GM19397 (cell line): ENCODE measurements at regions not wholly inside any gene's neighbourhood (a gene's known extent, or its start where the extent isn't known, plus 50 kb on each side); places are given as distances from the start of the nearest gene placed in this dataset.

Experiments
- ATAC-seq: cut with Tn5 transposase; IDR thresholded peaks from one replicate; pipeline ENCODE4 v1.9.1; 2021; ENCODE audit warnings: mild to moderate bottlenecking, moderate library complexity; ENCODE audit not compliant: unreplicated experiment

DNA sequence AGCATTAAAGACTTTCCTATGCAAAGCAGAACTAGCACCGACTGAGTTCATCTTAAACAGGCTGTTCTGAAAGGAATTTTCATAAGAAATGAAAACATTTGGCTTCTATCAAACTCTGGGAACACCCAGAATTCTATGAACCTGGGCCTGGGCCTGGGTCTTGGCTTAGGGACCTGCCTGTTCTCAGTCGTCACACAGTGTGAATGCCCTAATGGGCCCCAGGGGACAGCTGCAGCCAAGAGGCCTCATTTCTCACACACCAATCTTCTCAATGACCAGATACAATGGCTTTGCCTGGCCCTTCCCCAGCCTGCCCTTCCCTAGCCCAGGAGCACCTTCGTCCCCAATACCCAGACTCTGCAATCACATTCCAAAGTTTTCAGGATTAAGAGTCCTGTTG, 234.9 kb upstream of the ARHGAP20 start:
- no peak for ATAC-seq

DNA sequence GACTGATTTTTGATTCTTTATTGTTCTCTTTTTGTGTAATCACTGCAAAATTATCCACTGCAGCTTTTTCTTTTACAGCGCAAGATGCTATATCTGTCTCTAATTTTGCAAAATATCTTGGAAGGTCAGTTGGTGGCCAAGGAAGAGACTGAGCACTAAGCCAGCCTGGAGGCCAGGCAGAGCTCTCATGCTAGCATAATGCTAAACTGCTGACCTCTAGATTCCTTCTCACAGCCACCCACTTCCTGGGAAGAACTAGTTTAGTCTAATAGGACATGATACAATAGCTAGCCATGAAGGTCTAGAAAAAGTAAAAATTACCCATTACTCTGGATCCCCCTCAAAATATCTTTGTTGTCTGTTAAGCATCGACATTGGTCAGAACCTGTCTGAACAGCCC, 227.2 kb upstream of the ARHGAP20 start:
- no peak for ATAC-seq

DNA sequence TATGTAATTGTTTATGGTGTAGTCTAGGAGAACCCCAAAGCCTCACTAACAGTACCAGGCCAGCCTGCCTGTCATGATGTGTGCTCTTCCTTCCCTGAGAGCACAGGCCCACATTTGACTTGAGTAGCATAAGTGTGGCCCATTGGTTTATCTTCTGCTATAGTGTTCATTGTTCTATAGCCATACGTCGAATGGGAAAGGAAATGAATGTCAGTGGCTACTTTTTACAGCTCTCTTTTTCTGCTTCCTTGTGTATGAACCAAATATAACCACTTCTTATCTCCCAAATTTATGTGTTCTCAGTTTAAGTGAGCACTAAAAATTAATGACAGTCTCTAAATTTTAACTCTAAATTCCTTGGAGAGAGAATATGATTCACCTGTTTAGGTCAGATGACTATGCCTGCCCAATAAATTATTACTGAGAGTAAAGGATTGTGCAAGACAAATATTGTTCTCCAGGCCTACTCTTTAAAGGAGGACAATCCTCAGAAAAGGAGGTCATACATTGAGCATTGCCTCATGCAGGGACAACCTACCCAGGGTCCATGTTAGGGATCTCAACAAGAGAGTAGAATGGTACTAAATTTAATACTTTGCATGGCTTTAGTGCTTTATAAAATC, 222.9 kb upstream of the ARHGAP20 start:
- no peak for ATAC-seq

- ATAC-seq = no peak
Observed at GRCh38 chr11:110929129-110929528, 216.9 kb upstream of the ARHGAP20 start.

DNA sequence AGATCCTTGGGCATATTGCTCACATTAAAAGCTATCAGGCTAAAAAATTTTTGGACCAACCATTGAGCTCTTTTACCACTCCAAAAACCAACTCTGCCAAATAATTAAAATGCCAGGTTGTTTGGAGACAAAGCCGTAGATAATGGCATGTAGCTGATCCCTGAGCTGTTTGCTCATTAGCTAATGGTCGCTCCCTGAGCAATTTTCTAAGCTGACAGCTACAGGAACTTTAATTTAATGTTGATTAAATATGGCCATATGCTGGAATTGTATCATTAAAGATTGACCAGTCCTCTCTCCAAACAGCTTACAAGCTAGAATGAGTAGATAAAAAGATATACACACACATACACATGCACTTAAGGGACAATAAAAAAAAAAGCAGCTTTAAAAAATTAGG, 216.2 kb upstream of the ARHGAP20 start:
- no peak for ATAC-seq

- ATAC-seq = no peak
Observed at GRCh38 chr11:110921742-110922521, 209.7 kb upstream of the ARHGAP20 start.

- peak; percentile 64 for ATAC-seq
Observed at GRCh38 chr11:110919241-110919922, 207.1 kb upstream of the ARHGAP20 start.

DNA sequence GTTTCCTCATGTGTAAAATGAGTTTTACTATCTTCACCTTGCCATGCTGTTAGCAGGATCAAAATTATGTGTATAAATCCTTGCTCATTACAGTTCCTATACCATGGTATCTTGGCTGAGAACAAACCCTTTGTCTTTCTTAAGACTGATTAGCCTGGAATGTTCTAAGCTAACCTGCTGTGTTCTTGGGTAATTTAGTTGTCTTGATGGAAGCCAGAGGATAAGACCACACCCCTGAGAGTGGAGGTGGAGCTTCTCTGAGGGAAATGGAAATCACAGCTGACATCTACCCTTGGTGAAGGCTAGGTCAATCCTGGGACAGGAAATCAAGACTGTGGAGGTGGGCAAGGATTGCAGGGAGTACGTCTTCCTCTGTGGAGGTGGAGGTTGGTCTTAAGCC, 206.1 kb upstream of the ARHGAP20 start:
- no peak for ATAC-seq

DNA sequence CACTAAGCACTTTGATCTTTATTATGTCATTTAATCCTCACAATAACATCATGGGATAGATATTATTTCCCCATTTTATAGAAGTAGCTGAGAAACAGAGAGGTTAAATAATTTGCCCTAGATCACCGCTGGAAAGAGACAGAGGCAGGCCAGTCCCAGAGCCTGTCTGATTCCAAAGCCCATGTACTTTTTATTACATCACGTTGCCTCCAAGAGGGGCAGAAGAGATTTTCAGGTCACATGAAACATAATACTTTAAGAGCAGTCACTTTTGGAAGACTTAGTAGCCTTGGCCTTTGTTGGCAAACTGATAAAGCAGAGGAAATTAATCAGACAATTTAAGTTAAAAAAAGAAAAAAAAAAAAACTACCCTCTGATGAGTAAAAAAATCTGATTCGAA, 200.2 kb upstream of the ARHGAP20 start:
- no peak for ATAC-seq

DNA sequence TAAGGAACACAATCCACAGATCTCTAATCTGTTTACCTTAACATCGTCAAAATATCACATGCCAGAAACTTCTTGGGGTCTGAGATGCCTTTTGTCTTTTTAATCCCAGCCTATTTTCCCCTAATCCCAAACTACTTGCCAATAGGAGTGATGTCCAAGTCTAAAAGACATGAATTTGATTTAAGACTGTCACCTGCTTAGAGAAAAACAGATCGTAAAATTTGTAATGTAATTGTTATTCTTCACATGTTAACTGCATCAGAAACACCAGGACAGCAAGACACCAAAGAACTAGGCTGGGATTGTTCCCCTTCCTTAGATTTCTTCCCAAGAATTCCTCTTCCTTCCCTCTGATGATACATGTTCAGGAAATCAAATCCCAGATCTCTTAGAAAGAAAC, 198.1 kb upstream of the ARHGAP20 start:
- no peak for ATAC-seq

DNA sequence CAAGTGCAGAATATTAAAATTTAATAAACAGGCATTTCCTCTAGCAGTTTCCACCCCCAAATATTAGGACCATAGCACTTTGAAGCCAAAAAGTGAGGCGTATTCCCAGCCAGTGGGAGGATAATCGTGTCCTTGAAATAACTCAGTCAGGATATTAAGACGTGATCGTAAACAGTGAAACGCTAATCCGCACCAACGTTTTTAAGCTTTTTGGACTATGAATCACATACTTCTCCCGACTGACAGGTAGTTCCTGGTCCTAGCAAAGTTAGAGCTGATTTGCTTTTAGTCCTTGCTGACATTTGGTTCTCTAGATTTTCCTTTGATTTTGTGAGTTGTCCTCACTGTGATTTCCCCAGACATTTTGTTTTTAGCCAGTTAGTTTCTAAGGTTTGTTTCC, 197.1 kb upstream of the ARHGAP20 start:
- no peak for ATAC-seq

GRCh38 chr11:110908401-110909105, 196.3 kb upstream of the ARHGAP20 start:
- no peak for ATAC-seq

GRCh38 chr11:110907629-110908028, 195.4 kb upstream of the ARHGAP20 start:
- no peak for ATAC-seq

- no peak for ATAC-seq
Observed at GRCh38 chr11:110903830-110904229, 191.6 kb upstream of the ARHGAP20 start.

GRCh38 chr11:110903378-110903777, 191.1 kb upstream of the ARHGAP20 start:
- no peak for ATAC-seq

GRCh38 chr11:110901441-110901840, 189.2 kb upstream of the ARHGAP20 start:
- no peak for ATAC-seq

- no peak for ATAC-seq
Observed at GRCh38 chr11:110900426-110900825, 188.2 kb upstream of the ARHGAP20 start.

DNA sequence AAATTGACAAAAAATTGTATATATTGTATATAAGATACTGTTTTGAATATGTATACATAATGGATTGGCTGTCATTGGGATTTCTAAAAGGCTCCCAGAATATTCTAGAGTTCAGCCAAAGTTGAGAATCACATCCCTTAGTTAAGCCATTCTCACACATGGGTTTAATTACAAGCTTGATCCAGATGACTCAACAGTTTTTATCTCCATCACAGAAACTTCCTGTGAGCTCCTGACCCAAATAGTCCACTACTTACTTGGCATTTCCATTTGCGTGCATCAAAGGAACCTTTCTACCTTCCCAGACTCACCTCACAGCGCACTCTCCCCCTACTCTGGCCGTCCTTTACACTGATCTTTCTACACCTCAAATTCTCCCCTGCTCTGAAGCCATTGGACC, 184.8 kb upstream of the ARHGAP20 start:
- ATAC-seq = no peak

- no peak for ATAC-seq
Observed at GRCh38 chr11:110896358-110896757, 184.1 kb upstream of the ARHGAP20 start.

DNA sequence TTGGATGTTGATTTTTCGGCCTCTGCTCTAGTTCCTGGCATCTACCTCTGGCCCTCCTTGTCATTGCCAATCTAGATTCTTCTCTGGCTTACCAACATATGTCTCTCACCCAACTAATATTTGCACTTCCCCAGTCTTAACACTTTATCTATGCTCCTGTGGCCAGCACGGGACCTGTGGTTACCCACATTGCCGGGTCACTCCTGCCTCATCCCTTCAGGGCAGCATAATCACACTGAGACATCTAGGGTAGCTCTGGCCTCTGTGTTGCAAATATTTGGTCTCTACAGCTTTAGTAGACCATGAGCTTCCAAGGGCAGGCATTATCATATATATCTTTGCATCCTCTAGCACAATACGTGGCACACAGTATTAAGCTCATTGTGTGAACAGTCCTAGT, 182.0 kb upstream of the ARHGAP20 start:
- no peak for ATAC-seq

- ATAC-seq = no peak
Observed at GRCh38 chr11:110892741-110893285, 180.6 kb upstream of the ARHGAP20 start.
